K562 (cell line): ENCODE measurements at regions not wholly inside any gene's neighbourhood (a gene's known extent, or its start where the extent isn't known, plus 50 kb on each side); places are given as distances from the start of the nearest gene placed in this dataset.

ENCODE experiments used
- CTCF ChIP-seq, 3 experiments: IDR thresholded peaks in 2 of 3; conservative IDR thresholded peaks in 1 of 3; 2 replicates each; pipeline ENCODE4 v1.5.1; 2011 to 2012; ENCODE audit warnings: low read length in 3 of 3, mild to moderate bottlenecking in 3 of 3, control low read depth in 2 of 3, improper control_type of control experiment in 1 of 3, inconsistent platforms in 1 of 3, low read depth in 1 of 3, mixed read lengths in 1 of 3, moderate library complexity in 1 of 3; ENCODE audit not compliant: insufficient read depth in 2 of 3
- DPF2 ChIP-seq: fragments of 450-650 bp; IDR thresholded peaks from 2 replicates; pipeline ENCODE4 v1.6.1; 2016
- E2F1 ChIP-seq: sonication (generic); formaldehyde crosslinking; IDR thresholded peaks from 2 replicates; pipeline ENCODE4 v1.8.1; 2023; ENCODE audit warnings: mild to moderate bottlenecking, missing genetic modification reagents, moderate library complexity
- MCM7 ChIP-seq, 2 experiments: fragments of 450-650 bp; IDR thresholded peaks; 2 replicates each; pipeline ENCODE4 v1.6.1; 2016 to 2018
- SNRNP70 ChIP-seq: fragments of 200-400 bp; formaldehyde crosslinking; optimal IDR thresholded peaks from 2 replicates; pipeline ENCODE3; 2017; ENCODE audit warnings: low read depth, low read length
- XRCC3 ChIP-seq: fragments of 450-650 bp; IDR thresholded peaks from 2 replicates; pipeline ENCODE4 v1.6.1; 2017; ENCODE audit warnings: mild to moderate bottlenecking, moderate library complexity
- YY1 ChIP-seq, 3 experiments: IDR thresholded peaks; 2 replicates each; pipeline ENCODE4 v1.6.1; 2011; ENCODE audit warnings: low read length in 2 of 3, mild to moderate bottlenecking in 2 of 3, moderate library complexity in 2 of 3, borderline replicate concordance in 1 of 3, control low read depth in 1 of 3, low read depth in 1 of 3; ENCODE audit not compliant: insufficient read depth in 3 of 3, insufficient replicate concordance in 2 of 3, control insufficient read depth in 1 of 3, insufficient read length in 1 of 3; ENCODE audit errors: extremely low read depth in 1 of 3
- ZBED1 ChIP-seq: IDR thresholded peaks from 2 replicates; pipeline ENCODE4 v1.6.1; 2014
- ZNF175 ChIP-seq: fragments of 200-800 bp; sonication (Bioruptor generic); IDR thresholded peaks from 2 replicates; pipeline ENCODE4 v1.6.1; 2016; ENCODE audit warnings: low read depth, mild to moderate bottlenecking, missing genetic modification characterization, missing compliant biosample characterization
- TF ChIP-seq, protein P1 (sequence below), 2 experiments: fragments of 450-650 bp; formaldehyde crosslinking in 1 of 2; IDR thresholded peaks; 2 replicates each; pipeline versions ENCODE4 v1.4.0 to v1.6.1; 2014 to 2020; ENCODE audit warnings: mild to moderate bottlenecking in 2 of 2, borderline replicate concordance in 1 of 2, low read depth in 1 of 2
- TF ChIP-seq, protein P2 (sequence below): sonication (generic); formaldehyde crosslinking; IDR thresholded peaks from 2 replicates; pipeline ENCODE4 v1.8.0; 2023; ENCODE audit warnings: missing genetic modification reagents, mild to moderate bottlenecking, borderline replicate concordance
- TF ChIP-seq, protein P3 (sequence below): sonication (generic); formaldehyde crosslinking; IDR thresholded peaks from 2 replicates; pipeline ENCODE4 v1.9.0; 2022; ENCODE audit warnings: mild to moderate bottlenecking, missing genetic modification reagents

DNA sequence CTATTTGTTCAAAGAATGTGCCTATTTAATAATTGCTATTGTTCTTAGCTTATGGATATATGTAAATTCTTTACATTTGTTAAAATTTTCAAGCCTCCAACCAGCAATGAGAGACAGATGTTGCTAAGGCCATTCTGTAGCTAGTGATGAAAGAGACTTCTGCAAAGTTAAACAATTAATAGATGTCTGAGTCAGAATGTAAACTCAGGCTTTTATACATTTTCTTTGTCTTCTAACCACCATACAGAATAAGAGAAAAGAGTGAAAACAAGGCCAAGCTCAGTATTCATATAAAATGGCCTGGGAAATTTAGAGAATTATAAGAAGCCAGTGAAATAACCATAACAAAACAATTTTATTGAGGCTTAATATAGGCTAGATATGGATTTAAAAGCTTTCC, 1102.3 kb upstream of the SEL1L start:
- TF ChIP-seq, protein P1, sequence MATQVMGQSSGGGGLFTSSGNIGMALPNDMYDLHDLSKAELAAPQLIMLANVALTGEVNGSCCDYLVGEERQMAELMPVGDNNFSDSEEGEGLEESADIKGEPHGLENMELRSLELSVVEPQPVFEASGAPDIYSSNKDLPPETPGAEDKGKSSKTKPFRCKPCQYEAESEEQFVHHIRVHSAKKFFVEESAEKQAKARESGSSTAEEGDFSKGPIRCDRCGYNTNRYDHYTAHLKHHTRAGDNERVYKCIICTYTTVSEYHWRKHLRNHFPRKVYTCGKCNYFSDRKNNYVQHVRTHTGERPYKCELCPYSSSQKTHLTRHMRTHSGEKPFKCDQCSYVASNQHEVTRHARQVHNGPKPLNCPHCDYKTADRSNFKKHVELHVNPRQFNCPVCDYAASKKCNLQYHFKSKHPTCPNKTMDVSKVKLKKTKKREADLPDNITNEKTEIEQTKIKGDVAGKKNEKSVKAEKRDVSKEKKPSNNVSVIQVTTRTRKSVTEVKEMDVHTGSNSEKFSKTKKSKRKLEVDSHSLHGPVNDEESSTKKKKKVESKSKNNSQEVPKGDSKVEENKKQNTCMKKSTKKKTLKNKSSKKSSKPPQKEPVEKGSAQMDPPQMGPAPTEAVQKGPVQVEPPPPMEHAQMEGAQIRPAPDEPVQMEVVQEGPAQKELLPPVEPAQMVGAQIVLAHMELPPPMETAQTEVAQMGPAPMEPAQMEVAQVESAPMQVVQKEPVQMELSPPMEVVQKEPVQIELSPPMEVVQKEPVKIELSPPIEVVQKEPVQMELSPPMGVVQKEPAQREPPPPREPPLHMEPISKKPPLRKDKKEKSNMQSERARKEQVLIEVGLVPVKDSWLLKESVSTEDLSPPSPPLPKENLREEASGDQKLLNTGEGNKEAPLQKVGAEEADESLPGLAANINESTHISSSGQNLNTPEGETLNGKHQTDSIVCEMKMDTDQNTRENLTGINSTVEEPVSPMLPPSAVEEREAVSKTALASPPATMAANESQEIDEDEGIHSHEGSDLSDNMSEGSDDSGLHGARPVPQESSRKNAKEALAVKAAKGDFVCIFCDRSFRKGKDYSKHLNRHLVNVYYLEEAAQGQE (IDR thresholded peaks at IDR 0.05; ENCODE audit: borderline replicate concordance) = no peak
- TF ChIP-seq, protein P1 (CRISPR knock-in tag; IDR thresholded peaks at IDR 0.05; ENCODE audit: low read depth) = no peak
- TF ChIP-seq CTCF (IDR thresholded peaks at IDR 0.05 in 2 of 3, conservative IDR thresholded peaks at IDR 0.05 in 1 of 3; ENCODE audit: insufficient read depth in 2 of 3, low read depth in 1 of 3, low read length in 3 of 3) (no peak), ZBED1 (no peak), E2F1 (CRISPR knock-in tag) (no peak), DPF2 (no peak), MCM7 (IDR thresholded peaks at IDR 0.05) (no peak), YY1 (IDR thresholded peaks at IDR 0.05; ENCODE audit: borderline replicate concordance in 1 of 3, control insufficient read depth in 1 of 3, extremely low read depth in 1 of 3, insufficient read depth in 3 of 3, insufficient read length in 1 of 3, insufficient replicate concordance in 2 of 3, low read depth in 1 of 3, low read length in 2 of 3) (no peak), SNRNP70 (no peak), XRCC3 (no peak), ZNF175 (no peak)
- TF ChIP-seq, protein P2, sequence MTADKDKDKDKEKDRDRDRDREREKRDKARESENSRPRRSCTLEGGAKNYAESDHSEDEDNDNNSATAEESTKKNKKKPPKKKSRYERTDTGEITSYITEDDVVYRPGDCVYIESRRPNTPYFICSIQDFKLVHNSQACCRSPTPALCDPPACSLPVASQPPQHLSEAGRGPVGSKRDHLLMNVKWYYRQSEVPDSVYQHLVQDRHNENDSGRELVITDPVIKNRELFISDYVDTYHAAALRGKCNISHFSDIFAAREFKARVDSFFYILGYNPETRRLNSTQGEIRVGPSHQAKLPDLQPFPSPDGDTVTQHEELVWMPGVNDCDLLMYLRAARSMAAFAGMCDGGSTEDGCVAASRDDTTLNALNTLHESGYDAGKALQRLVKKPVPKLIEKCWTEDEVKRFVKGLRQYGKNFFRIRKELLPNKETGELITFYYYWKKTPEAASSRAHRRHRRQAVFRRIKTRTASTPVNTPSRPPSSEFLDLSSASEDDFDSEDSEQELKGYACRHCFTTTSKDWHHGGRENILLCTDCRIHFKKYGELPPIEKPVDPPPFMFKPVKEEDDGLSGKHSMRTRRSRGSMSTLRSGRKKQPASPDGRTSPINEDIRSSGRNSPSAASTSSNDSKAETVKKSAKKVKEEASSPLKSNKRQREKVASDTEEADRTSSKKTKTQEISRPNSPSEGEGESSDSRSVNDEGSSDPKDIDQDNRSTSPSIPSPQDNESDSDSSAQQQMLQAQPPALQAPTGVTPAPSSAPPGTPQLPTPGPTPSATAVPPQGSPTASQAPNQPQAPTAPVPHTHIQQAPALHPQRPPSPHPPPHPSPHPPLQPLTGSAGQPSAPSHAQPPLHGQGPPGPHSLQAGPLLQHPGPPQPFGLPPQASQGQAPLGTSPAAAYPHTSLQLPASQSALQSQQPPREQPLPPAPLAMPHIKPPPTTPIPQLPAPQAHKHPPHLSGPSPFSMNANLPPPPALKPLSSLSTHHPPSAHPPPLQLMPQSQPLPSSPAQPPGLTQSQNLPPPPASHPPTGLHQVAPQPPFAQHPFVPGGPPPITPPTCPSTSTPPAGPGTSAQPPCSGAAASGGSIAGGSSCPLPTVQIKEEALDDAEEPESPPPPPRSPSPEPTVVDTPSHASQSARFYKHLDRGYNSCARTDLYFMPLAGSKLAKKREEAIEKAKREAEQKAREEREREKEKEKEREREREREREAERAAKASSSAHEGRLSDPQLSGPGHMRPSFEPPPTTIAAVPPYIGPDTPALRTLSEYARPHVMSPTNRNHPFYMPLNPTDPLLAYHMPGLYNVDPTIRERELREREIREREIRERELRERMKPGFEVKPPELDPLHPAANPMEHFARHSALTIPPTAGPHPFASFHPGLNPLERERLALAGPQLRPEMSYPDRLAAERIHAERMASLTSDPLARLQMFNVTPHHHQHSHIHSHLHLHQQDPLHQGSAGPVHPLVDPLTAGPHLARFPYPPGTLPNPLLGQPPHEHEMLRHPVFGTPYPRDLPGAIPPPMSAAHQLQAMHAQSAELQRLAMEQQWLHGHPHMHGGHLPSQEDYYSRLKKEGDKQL (CRISPR knock-in tag) = no peak
- TF ChIP-seq, protein P3, sequence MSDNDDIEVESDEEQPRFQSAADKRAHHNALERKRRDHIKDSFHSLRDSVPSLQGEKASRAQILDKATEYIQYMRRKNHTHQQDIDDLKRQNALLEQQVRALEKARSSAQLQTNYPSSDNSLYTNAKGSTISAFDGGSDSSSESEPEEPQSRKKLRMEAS = no peak
